ENCODE measurements at regions not wholly inside any gene's neighbourhood (a gene's known extent, or its start where the extent isn't known, plus 50 kb on each side); places are given as distances from the start of the nearest gene placed in this dataset.
A peak's percentile ranks its signal among the peaks of the same experiment; 100 is the strongest.

DNA sequence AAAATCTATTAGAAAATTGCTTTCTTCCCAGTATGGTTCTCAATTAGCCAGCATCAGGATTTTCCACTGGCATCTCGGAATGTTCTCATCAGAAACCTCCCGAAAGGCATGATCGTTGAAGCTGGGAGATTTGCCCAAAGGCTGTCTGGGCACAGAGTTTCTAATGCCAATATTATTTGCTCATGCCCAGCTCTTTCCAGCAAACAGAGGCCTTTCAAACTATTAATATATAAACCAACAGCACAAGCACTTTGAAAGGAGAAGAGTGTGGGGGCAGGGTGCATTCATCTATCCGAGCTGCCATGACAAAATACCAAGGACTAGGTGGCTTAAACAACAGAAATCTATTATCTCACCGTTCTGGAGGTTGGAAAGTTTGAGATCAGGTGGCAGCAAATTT lies 88.3 kb upstream of the MSX1 start:
- DNase-seq = no peak

DNA sequence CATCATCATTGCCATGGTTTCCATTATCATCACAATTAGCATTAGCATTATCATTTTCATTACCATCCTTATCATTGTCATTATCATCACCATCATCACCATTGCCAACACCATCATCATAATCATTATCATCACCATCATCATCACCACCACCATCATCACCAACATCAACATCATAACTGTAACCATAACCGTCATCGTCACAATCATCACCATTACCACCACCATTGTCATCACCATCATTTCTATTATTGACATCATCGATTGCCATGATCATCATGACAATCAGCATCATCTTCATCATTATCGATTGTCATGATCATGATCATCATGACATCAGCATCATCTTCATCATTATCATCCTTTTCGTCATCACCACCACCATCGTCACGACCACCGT lies 88.9 kb upstream of the MSX1 start:
- no peak for DNase-seq

DNA sequence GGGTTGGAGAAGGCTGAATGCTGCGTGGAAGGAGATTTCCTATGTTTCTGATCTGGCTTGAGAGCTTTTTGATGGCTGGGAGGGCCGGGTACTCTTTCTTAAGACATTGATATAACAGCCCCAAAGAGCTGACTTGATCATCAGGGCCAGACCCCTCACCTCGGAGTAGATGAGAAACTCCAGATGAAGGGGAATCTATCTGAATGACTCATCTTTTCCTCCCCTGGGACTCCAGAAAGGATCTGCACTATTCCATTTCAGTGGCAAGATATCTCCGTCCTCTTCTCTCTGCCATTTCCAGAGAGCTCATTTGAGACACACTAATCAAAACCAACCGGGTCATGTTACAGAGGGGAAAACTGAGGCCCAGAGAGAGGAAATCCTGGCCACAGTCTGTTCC lies 92.9 kb upstream of the MSX1 start:
- DNase-seq = no peak

DNA sequence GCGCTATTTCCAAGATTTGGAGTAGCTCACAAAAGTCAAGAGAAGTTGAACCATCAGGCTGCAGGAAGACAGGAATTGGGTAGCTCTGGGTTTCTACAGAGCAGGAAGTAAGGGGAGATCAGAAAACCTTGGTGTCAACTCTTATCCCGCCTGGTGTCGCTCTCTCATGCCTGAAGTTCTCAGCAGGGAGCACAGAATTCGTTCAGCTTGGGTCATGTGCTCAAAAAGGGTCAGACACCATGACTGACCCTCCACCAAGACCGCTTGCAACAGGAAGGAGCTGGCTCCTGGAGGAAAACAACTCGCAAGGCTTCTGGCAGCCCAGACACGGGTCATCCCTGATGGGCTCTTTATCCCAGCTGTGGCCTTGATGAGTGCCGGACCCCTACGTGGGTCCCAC lies 93.7 kb upstream of the MSX1 start:
- DNase-seq = no peak

DNA sequence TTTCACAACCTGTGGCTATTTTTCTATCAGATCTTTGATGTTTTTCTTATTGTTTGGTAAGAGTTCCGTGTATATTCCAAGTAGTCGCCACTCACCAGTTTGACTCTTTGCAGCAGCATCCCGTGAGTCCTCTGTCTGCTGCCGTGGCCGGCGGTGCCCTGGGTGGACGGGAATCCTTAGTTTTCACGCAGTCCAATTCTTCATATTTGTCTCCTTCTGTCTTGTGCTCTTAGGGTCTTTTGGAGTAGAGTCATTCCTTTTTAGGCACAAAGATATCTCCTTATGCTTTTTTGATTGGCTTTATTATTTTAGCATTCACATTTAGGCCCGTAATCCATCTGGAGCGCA lies 94.9 kb upstream of the MSX1 start:
- DNase-seq = no peak

- DNase-seq = no peak
Observed at GRCh38 chr4:4763822-4764557, 95.5 kb upstream of the MSX1 start.

DNA sequence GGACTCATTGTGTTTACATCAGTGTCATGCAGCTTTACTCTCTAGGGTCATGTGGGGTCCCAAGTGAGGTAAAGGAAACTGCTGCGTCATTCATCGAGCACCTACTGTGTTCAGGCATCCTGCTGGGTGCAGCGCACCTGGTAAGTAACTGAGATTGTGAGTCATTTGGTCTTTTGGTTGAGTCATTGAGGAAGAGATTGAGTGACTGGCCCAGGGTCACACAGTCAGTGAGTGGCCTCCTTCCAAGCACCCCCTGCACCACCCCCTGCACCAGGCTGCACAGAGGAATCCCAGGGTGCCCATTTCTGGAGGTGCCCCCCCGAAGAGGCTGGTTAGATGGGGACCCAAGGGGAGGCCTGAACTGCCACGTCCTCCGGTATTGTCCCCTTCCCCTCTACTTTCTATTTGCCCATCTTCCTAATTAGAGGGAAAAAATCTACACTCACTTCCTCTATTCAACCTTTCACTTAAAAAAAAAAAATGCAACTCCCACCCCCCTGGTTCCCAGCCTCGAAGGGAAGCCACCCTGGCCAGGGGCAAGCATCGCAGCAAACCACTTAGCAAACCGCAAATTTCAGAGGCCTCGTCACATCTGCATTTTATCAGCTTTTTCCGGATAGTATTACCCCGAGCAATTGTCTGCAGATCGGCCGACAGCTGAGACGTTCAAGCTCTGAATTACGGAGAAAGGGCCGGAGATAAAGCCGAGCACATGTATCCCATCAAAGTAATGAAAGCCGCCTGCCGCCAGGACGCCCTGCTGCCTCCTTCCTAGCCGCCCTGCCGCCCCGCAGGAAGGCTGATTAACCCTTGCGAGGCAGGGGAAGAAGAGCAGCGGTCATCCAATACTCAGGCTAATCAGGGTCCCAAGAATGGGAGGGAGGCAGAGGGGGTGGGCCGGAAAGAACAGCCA lies 96.3 kb upstream of the MSX1 start:
- peak; percentile 49 to 57 for DNase-seq

DNA sequence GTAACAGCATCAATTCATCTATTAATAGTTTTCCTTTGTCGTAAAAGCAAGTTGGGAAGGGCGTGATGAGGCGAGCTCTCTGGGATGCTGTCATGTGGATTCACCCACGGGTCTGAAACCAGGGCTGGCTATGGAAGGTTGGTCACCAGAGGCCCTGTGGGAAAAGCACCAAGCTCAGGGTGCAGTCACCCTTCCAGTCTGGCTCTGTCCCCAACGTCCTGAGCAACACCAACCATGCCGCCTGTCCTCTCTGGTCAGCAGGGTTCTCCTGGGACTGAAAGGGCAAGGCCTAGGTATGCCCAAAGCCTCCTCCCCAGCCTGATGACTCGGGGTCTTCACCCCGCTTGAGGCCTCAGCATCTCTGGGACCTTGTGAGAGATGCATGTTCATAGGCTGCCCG lies 97.2 kb upstream of the MSX1 start:
- no peak for DNase-seq

DNA sequence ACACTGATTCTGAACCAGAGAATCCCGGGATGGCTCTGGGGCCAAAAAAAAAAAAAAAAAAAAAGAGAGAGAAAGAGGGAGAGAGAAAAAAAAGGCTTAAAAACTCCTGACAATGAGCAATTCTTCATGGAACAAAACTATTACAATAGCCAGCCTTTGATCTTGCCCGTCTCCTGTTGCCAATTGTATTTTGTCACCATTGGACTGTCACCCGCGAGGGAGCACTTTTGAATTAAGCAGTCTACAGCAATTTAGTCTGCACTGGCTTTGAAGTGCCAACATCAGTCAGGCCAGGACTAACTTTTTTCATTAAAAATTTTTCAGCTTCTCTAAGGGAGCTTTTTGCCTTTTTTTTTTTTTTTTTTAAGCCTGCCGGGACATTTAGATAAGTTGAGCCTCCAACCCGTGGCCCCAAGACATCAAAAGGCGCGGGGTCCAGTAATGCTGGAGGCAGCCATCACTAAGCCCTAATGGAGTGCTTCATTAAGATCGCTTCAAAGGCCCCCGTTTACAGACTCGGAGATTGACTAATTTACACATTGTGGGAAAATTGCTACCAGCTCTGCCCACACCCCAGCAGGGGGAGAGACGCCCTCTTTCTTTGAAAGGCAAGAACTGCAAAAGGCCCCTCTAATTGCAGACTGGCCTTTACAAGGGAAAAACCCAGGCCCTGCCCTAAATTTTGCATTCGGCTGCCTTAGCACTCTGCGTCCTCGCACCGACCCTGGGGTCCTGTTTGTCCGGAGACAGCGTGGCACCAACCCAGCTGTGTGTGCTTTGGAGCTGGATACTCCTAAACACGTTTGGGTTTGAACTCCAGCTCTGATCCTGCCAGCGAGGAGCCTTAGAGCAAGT lies 98.1 kb upstream of the MSX1 start:
- DNase-seq = no peak

DNA sequence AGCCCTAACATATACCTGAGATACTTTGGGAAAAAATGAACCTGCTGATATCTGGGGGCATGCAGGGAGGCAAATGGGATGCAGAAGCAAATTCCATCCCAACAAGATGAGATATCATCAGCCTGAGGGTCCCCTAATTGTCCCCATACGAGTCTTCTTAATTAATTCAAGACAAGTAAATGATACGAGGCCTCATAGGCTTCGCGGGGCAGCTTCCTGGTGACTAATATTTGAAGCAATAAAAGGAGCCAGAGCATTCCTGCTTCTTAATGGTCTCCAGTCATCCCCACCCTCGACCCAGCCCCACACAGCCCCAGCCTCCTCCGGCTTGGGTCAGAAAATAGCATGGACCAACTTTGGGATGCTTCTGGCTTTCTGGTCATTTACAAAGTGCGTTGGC lies 99.6 kb upstream of the MSX1 start:
- DNase-seq = no peak

DNA sequence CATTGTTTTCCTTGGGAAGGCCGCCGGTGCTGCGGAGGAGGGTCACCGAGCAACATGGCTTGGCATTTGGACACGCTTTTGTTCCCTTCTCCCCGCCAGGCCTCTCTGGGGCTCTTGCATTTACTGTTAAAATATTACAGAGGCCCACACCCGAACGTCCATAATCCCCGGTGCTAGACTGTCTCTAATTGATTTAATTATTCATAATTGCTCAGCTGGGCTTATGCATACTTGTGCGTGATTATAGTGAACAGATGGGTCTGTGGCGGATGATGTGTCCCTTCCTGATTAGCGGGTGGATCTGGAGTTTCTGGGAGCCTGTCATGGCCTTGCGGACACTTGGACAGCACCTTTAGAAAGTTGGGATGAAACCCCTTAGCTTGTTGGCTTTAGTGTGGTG lies 100.2 kb upstream of the MSX1 start:
- no peak for DNase-seq

- DNase-seq = no peak
Observed at GRCh38 chr4:4758681-4759080, 100.8 kb upstream of the MSX1 start.

GRCh38 chr4:4755306-4755705 lies 104.2 kb upstream of the MSX1 start:
- no peak for DNase-seq

DNA sequence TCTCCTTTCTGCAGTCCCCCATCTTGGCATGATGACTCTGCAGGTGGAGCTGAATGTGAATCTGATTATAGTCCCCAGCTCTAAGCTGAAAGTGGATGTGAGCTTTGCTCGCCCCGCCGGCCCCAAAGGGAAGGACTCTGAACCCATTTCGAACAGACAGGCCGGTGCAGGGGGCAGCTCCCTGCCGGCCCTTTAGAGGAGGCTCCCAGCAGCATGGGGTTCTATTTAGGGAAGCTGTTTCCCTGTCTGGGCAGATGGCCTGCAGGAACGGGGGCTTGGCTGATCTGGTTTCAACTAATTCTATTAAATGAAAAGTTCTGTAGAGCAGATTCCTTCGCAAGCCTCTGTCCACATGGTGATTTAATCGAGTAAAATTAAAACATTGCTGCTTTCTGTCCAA lies 104.8 kb upstream of the MSX1 start:
- DNase-seq = no peak

DNA sequence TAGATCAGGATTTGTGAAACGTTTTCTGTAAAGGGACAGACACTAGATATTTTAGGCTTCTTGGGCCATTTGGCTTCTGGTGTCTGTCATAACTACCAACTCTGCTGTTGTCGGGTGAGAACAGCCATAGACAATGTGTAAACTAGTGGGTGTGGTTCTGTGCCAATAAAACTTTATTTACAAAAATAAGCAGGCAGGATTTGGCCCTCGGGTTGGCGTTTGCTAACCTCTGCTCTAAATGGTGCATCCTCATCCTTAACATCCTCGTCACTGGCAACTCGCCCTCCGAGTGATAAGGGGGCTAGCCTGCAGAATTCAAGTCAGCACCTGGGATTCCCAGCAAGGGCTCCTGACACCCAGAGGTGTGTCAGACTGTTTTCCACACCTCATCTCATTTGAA lies 105.8 kb upstream of the MSX1 start:
- no peak for DNase-seq

GRCh38 chr4:4752576-4753401 lies 106.7 kb upstream of the MSX1 start:
- no peak for DNase-seq

DNA sequence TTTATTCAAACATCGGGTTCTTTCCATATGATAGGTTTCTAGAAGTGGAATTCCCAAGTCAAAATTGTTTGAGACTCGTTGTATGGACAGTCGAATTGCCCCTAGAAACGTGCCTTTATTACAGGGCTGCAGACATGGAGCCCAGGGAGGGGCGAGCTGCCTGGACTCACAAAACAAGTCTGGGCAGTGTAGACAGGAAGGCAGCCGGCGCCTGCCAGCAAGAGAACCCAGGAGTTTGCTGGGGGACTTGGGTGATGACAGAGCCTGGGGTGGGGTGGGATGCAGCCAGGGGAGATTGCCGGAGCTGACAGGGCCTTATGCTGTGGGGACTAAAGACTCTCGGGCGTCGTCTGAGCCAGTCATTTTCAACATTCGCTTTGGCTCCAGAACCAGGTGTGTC lies 107.4 kb upstream of the MSX1 start:
- DNase-seq = no peak

DNA sequence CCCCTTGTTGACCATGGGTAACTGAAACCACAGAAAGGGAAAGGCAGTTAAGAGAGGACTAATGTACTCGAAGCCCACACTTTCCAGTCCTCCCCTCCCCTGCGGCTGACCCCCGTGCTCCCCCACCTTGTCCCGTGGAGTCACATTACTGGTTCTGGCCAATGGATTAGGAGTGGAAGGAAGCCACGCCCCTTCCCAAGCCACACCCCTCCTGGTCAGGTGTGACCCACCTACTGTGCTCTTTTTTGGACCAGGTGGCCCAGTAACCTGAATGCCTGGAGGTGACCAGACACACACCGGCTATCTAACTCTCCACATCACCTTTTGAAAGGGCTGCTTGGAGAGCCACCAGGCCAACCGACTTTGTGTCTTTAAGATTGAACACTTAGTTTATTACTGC lies 109.3 kb upstream of the MSX1 start:
- no peak for DNase-seq

DNA sequence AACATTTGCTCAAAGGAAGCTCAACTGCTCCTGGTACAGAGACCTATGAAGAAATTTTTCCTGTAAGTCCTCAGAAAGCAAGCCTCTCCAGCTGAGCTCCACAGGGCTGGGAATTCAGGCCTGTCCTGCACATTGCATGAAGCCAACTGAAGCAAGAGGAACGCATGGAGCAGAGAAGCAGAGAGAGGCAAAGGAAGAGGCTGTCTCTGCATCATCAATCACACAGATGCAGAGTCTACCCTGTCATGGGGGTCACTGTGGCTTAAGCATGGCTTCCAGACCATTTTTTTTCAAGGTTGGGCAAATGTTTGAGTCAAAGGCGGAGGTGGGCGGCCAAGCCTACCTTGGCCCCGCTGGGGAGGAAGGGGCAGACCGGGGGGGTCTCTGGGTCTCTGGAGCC lies 110.3 kb upstream of the MSX1 start:
- no peak for DNase-seq

DNA sequence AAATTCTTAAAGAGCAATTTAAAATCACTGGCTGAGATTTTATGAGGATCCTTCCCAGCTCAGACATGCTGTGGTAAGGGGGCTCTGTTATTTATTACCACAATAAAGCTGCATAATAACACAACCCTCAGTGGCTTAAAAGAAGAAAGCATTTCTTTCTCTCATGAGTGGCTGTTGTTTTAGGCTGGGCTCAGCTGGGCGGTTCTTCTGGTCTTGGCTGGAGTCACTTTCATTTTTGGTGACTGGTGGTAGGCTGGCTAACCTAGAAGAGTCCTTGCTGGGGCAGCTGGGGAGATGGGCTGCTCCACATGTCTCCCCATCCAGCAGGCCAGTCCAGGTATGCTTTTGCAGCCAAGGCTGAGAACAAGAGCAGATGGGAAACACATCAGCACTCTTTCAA lies 113.0 kb upstream of the MSX1 start:
- no peak for DNase-seq

DNA sequence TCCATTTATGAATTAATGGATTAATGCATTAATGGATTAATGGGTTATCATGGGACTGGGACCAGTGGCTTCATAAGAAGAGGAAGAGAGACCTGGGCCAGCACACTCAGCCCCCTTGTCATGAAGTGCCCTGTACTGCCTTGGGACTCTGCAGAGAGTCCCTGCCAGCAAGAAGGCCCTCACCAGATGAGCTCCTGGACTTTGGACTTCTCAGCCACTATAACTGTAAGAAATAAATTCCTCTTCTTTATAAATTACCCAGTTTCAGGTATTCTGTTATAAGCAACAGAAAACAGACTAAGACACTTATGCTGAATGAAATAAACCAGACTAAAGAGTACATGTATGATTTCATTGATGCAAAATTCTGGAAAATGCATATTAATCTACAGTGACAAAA lies 119.4 kb upstream of the MSX1 start:
- no peak for DNase-seq

DNA sequence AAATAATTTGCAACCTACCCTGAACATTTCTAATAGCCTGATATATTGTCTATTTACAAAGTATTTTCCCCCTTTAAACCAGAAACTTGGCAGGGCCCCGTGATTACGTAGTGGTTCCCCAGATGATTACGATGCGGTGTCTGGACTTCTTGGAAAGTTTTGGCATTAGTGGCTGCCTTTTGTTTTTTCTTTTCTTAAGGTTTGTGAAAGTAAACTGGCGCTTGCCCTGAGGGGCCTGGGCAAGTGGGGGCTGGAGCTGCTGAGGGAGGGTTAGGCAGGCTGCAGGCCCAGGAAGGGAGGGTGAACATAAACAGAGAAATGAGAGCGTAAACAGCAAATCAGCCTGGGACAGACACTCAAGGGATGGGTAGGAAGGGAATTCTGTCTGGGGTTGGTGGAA lies 123.6 kb upstream of the MSX1 start:
- DNase-seq = no peak

Data from activated T-cell treated with anti-CD3 and anti-CD28 coated beads, Interleukin-2, amount 50 U/mL, for 48 hours (primary cell).